Bronchial epithelial cell (primary cell): ENCODE measurements at regions not wholly inside any gene's neighbourhood (a gene's known extent, or its start where the extent isn't known, plus 50 kb on each side); places are given as distances from the start of the nearest gene placed in this dataset.
A peak's percentile ranks its signal among the peaks of the same experiment; 100 is the strongest.

ENCODE experiments used
- DNase-seq: peaks from one replicate; pipeline ENCODE4 v3.0.0-alpha.2; 2010; ENCODE audit warnings: low read depth
- FAIRE-seq: peaks from 2 replicates; lab custom pipeline; 2011; peaks lifted over from hg19 to GRCh38; lab: Jason Lieb, UNC
- H3K27me3 ChIP-seq: 2 replicates; pipeline ENCODE4 v1.5.1; 2011; ENCODE audit warnings: low read length; ENCODE audit not compliant: control insufficient read depth, insufficient read depth
- H3K36me3 ChIP-seq: 2 replicates; pipeline ENCODE4 v1.5.1; 2011; ENCODE audit warnings: low read length; ENCODE audit not compliant: control insufficient read depth, insufficient read depth
- H3K4me3 ChIP-seq: 2 replicates; pipeline ENCODE4 v1.5.1; 2011; ENCODE audit warnings: mild to moderate bottlenecking, low read depth, low read length, control low read depth
- TF ChIP-seq, protein P1 (sequence below): IDR thresholded peaks from 2 replicates; pipeline ENCODE4 v1.5.1; 2011; ENCODE audit warnings: mild to moderate bottlenecking, moderate library complexity, low read length, control low read depth, inconsistent platforms; ENCODE audit not compliant: insufficient read depth, severe bottlenecking

DNA sequence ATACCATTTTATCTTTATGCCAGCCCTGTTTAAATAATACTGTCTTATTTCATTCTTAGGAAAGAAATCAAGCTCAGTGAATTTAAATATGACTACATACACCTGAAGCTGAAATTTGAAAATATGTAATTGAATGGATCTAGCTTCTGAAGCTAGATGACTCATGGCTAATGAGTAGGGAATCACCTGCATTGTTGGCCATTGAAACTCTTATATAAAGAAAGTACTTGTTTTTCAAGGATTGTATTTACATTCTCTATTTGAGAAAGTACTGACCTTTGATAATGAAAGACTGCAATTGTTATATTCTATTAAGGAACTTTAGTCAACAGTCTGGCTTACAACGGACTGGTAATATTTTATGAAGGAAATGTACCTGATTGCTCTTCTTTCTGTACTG is 346.7 kb upstream of the LRATD1 start:
- FAIRE-seq (no peak), DNase-seq (peak; percentile 61)
- TF ChIP-seq, protein P1, sequence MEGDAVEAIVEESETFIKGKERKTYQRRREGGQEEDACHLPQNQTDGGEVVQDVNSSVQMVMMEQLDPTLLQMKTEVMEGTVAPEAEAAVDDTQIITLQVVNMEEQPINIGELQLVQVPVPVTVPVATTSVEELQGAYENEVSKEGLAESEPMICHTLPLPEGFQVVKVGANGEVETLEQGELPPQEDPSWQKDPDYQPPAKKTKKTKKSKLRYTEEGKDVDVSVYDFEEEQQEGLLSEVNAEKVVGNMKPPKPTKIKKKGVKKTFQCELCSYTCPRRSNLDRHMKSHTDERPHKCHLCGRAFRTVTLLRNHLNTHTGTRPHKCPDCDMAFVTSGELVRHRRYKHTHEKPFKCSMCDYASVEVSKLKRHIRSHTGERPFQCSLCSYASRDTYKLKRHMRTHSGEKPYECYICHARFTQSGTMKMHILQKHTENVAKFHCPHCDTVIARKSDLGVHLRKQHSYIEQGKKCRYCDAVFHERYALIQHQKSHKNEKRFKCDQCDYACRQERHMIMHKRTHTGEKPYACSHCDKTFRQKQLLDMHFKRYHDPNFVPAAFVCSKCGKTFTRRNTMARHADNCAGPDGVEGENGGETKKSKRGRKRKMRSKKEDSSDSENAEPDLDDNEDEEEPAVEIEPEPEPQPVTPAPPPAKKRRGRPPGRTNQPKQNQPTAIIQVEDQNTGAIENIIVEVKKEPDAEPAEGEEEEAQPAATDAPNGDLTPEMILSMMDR: no peak
- Histone ChIP-seq H3K27me3 (no peaks in the 10 kb centered on the region), H3K4me3 (no peak overlapping the region), H3K36me3 (no peaks in the 10 kb centered on the region)

DNA sequence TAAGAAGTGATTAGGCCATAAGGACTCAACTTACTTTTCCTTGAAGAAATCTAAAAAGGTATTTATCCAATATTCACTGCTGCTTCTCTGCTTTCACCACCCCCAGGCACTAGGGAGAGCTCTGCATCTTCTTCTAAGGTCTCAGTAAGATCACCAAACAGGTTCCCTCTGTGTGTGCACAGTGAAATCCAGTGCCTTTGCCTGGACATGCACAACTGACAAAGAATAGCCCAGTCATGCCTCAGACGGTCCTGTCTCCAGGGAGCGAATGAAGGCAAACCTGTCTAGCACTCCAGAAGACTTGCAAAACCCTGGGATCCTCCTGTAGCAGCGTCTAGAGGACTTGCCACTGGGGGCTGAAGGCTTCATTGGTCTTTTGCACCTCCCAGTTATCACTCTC is 344.5 kb upstream of the LRATD1 start:
- no peaks in the 10 kb centered on the region for H3K36me3 ChIP-seq
- peak; percentile 99 for DNase-seq
- H3K27me3 ChIP-seq: no peaks in the 10 kb centered on the region
- no peak overlapping the region for H3K4me3 ChIP-seq
- TF ChIP-seq, protein P1: peak; percentile 60
- FAIRE-seq: peak; percentile 99

DNA sequence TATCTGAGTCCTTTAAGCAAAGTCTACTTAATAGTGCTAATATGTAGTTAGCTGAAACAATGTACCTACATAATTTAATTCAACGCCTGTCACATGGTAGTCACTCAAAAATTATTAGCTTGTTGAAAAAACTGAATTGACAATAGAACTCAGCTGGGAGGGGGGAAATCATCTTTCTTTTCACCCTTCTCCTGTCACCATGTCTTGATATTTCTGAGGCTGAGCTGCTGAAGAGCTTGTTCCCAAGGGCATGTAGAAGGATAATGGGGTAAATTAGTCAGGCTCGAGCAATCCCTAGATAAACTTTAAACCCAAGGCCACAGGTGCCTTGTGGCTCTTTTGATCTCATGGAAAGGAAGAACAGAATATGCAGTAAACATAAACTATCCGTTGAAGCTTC is 339.6 kb upstream of the LRATD1 start:
- no peaks in the 10 kb centered on the region for H3K27me3 ChIP-seq
- no peaks in the 10 kb centered on the region for H3K36me3 ChIP-seq
- TF ChIP-seq, protein P1: no peak
- DNase-seq (no peak), FAIRE-seq (no peak)
- no peak overlapping the region for H3K4me3 ChIP-seq

DNA sequence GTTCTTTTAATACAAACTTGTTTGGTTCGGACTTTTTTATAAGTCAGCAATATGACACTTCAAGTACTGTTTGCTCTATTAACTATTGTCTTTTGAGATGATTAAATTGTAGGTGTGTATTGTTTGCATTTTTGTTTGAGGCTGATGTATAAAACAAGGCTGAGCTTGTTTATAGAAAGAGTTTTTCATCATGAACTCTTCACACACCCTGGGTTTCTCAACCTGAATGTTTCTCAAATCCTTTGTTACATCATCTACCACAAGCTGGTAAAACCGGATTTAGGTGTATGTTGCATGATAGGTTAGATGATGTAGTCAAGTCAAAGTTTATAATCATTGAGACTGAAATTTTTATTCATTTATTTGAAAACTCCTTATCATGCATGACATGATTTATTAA is 335.2 kb upstream of the LRATD1 start:
- TF ChIP-seq, protein P1: no peak
- Histone ChIP-seq H3K4me3 (no peak overlapping the region), H3K36me3 (no peaks in the 10 kb centered on the region), H3K27me3 (no peaks in the 10 kb centered on the region)
- DNase-seq (peak; percentile 100), FAIRE-seq (no peak)

DNA sequence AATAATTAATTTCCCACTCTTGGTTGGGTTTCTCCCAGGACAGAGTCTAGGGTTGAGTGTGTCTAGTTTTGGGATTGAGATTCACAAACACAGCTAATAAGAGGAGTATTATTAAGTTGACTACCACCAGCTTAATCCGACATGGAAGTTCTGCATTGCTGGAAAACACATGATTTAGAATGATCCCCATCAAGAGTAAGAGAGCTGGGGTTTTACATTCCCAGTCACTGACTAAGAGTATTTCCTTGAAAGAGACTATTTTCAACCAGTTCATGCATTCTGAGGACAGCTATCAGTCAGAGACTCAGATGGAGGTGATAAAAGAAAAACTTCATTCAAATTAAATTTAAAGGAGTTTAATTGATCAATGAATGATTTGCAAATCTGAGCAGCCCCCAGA is 334.6 kb upstream of the LRATD1 start:
- no peak for FAIRE-seq
- Histone ChIP-seq H3K36me3 (no peaks in the 10 kb centered on the region), H3K4me3 (no peak overlapping the region), H3K27me3 (no peaks in the 10 kb centered on the region)
- peak; percentile 51 for DNase-seq
- TF ChIP-seq, protein P1: no peak

DNA sequence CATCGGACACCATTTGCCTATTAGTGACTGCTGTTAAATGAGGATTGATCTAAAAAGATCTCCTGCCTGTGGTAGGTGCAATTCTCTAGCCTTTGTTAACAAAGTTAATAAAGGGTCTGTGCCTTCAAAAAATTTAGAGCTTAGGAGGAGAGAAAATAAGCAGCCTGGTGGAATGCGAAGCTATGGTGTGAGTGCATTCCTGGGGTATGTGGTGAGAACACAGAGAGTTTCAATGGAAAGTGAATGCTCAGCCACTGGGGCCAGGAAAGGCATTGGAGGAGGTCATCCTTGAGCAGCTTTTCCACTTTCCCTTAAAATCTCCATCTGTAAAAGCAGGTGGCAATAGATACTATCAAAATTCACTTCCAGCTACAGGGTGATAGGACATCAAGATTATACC is 331.2 kb upstream of the LRATD1 start:
- FAIRE-seq (no peak), DNase-seq (no peak)
- H3K4me3 ChIP-seq: no peak overlapping the region
- H3K27me3 ChIP-seq: no peaks in the 10 kb centered on the region
- no peaks in the 10 kb centered on the region for H3K36me3 ChIP-seq
- TF ChIP-seq, protein P1: no peak
